ENCODE measurements at regions not wholly inside any gene's neighbourhood (a gene's known extent, or its start where the extent isn't known, plus 50 kb on each side); places are given as distances from the start of the nearest gene placed in this dataset.

DNA sequence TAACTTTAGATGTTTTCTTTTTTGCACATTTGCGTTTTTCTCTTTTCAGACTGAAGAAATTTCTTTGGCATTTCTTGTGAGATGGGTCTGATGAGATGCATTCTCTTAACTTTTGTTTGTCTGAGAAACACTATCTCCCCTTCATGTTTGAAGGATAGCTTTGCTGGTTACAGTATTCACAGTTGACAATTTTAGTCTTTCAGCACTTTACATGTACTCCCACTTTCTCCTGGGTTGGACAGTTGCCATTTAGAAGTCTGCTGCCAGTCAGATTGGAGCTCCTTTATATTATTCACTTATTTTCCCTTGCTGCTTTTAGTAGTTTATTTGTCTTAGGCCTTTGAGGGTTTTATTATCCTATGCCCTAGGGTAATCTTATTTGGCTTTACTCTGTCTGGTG is 67.3 kb upstream of the VOPP1 start:
- no peak for TF ChIP-seq GTF2F1 (IDR thresholded peaks at IDR 0.05; ENCODE audit: low read length)
- TF ChIP-seq, protein P1, sequence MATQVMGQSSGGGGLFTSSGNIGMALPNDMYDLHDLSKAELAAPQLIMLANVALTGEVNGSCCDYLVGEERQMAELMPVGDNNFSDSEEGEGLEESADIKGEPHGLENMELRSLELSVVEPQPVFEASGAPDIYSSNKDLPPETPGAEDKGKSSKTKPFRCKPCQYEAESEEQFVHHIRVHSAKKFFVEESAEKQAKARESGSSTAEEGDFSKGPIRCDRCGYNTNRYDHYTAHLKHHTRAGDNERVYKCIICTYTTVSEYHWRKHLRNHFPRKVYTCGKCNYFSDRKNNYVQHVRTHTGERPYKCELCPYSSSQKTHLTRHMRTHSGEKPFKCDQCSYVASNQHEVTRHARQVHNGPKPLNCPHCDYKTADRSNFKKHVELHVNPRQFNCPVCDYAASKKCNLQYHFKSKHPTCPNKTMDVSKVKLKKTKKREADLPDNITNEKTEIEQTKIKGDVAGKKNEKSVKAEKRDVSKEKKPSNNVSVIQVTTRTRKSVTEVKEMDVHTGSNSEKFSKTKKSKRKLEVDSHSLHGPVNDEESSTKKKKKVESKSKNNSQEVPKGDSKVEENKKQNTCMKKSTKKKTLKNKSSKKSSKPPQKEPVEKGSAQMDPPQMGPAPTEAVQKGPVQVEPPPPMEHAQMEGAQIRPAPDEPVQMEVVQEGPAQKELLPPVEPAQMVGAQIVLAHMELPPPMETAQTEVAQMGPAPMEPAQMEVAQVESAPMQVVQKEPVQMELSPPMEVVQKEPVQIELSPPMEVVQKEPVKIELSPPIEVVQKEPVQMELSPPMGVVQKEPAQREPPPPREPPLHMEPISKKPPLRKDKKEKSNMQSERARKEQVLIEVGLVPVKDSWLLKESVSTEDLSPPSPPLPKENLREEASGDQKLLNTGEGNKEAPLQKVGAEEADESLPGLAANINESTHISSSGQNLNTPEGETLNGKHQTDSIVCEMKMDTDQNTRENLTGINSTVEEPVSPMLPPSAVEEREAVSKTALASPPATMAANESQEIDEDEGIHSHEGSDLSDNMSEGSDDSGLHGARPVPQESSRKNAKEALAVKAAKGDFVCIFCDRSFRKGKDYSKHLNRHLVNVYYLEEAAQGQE (IDR thresholded peaks at IDR 0.05; ENCODE audit: borderline replicate concordance in 1 of 2, low read depth in 1 of 2, low read length in 2 of 2), result no peak
